H54 (cell line): ENCODE measurements at regions not wholly inside any gene's neighbourhood (a gene's known extent, or its start where the extent isn't known, plus 50 kb on each side); places are given as distances from the start of the nearest gene placed in this dataset.
"Not testable (repeated sequence)": the region's sequence is repeated elsewhere in the genome, so short reads cannot be mapped to it uniquely, and the experiment has no call there.

Source experiments
- DNase-seq: peaks from one replicate; pipeline ENCODE4 v3.0.0; 2011; ENCODE audit warnings: low spot score, mixed read lengths; ENCODE audit not compliant: insufficient read length
- FAIRE-seq: peaks from 3 replicates; lab custom pipeline; 2011; peaks lifted over from hg19 to GRCh38; lab: Jason Lieb, UNC
- POLR2A ChIP-seq: IDR thresholded peaks from 2 replicates; pipeline ENCODE4 v1.6.1; 2011; ENCODE audit warnings: low read depth, mild to moderate bottlenecking, low read length

DNA sequence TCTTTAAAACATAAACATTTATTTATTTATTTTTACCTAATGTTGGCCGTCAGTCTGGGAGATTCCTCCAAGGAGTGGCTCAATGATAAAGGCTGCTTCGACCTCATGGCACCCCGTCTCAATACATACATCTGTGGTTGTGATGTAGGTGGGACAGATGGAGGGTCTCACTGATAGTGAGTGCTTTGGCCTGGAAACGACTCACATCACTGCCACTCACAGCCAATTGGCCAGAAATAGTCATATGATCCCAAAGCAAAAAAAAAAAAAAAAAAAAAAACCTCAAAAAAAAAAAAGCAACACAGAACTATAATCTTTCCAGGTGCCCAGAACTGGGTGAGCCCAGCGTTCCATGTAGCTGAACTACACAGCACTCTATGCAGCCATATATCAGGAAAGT lies 125.4 kb downstream of the PSAT1 start:
- TF ChIP-seq POLR2A = no peak
- DNase-seq (no peak), FAIRE-seq (no peak)

DNA sequence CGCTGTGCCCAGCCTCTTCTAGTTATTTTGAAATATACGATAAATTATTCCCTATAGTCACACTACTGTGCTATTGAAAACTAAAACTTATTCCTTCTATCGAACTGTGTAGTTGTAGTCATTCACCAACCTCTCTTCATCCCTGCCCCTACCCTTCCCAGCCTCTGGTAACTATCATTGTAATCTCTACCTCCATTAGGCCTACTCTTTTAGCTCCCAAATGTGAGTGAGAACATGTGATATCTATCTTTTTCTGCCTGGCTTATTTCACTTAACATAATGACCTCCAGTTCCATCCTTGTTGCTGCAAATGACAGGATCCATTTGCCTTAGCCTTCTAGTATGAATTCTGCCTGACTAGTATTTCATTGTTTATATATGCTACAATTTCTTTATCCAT lies 127.4 kb downstream of the PSAT1 start:
- DNase-seq (no peak), FAIRE-seq (no peak)
- no peak for TF ChIP-seq POLR2A

DNA sequence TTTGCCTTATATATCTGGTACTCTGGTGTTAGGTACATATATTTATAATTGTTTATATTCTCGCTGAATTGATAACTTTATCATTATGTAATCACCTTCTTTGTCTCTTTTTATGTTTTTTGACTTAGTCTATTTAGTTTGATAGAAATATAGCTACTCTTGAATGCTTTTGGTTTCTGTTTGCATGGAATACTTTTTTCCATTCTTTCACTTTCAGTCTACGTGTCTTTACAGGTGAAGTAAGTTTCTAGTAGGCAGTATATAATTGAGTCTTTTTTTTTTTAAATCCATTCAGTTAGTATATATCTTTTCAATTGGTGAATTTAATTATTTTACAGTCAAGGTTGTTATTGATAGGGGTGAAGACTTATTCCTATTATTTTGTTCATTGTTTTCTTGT lies 131.7 kb downstream of the PSAT1 start:
- no peak for DNase-seq
- FAIRE-seq = peak; percentile 68
- no peak for TF ChIP-seq POLR2A

DNA sequence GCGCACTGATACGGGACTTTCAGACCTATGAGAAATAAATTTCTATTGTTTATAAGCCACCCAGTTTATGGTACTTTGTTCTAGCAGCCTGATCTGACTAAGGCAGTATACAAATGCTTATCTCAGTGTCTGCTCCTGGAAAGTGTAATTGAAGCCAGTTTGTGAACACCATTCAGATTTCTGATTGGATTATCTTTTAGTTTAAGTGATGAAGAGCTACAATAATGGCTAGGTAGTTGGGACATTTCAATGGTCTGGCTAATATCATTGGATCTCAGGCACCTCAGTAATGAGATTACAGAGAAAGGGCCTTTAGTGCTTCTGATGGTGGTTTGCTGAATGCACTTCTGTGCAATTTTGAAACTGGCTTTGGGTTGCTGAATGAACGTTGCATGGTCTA lies 133.5 kb downstream of the PSAT1 start:
- DNase-seq (no peak), FAIRE-seq (no peak)
- TF ChIP-seq POLR2A = no peak

DNA sequence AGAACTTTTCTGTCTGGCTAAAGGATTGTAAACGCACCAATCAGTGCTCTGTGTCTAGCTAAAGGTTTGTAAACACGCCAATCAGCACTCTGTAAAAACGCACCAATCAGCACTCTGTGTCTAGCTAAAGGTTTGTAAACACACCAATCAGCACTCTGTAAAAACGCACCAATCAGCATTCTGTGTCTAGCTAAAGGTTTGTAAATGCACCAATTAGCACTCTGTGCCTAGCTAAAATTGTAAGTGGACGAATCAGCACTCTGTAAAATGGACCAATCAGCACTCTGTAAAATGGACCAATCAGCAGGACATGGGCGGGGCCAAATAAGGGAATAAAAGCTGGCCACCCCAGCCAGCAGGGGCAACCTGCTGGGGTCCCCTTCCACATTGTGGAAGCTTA lies 134.1 kb downstream of the PSAT1 start:
- not testable (repeated sequence) for FAIRE-seq, DNase-seq

DNA sequence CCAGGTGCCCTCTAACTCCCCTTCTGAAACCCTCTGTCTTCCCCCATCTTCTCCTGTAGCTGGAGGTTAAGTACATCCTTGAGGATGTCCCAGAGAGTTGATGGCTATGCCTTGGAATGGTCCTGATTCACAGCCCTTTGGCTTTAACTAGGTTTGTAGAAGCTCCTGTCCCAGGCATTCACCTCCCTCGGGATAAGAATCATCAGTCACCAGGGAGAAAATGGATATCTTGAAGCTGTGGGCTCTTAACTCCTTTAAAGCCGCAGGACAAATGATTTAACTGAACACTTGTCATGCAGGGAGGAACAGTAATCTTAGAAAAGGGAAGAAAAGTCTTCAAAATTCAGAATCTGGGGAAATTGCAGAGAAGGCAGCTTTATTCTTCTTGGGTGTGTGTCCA lies 139.9 kb downstream of the PSAT1 start:
- TF ChIP-seq POLR2A = no peak
- DNase-seq (no peak), FAIRE-seq (no peak)

DNA sequence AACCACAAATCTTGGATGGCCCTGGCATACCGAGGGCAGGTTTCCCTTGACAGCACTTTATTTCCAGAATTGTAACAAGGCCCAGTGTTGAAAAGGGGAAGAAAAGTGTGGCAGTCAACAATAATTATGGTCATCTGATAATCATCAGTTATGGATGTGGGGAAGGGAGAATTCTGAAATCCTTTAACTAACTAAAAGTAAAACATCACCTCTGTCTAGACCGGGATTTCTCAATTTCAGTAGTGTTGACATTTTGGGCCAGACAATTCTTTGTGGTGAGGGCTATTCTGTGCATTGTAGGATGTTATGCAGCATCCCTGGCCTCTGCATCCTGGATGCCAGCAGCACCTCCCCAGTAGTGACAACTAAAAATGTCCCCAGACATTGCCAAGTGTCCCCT lies 140.4 kb downstream of the PSAT1 start:
- no peak for TF ChIP-seq POLR2A
- FAIRE-seq (no peak), DNase-seq (no peak)

DNA sequence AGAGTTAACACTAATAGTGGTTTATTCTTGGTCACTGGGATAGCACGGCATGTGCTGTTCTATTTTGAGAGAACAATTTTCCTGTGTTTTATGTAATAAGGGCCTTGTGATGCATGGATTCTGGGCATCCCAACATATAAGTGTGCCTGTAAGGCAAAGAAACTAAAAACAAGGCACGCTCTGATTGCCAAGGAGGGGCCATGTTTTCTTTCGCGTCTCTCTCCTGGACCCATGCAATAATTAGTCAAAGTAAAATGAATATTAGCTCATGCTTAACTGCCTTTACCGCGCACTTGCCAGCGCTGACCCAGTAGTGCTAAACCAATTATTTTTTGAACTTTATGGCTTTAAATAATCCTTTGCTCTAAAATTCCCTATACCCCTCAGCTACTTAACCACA lies 140.9 kb downstream of the PSAT1 start:
- FAIRE-seq (no peak), DNase-seq (no peak)
- no peak for TF ChIP-seq POLR2A

DNA sequence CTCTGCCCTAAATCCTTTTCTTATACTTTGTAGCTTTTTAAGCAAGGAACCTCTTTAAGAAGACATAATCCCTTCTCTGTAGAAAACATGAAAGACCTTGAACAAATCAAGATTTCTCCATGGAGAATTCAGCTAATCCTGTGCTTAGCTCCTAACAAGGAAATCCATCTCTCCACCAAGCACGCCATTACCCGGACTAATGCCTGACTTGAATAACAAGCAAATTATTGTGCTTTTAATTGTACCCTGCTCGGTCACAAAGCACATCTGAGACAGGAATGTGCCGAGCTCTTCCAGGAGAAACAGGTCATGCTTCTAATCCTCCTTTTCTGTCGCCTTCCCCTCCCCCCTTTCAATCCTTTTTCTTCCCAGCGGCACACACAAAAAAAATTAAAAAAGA lies 141.3 kb downstream of the PSAT1 start:
- DNase-seq (no peak), FAIRE-seq (no peak)
- no peak for TF ChIP-seq POLR2A

DNA sequence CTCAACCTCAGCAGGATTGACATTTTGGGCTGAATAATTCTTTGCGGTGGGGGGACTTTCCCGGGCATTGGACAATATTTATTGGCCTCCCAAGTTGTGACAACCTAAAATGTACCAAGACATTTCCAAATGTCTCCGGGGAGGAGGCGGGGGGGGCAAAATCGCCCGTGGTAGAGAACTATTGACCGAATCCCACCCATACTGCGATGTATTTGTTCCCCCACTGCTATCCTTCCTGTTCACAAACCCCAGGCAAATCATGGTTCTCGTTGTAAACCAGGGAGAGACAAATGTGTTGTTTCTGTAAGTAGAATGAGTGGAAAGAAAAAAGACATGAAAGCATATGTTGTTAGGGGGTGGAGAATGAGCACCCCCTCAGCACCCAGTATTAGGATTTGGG lies 141.9 kb downstream of the PSAT1 start:
- no peak for TF ChIP-seq POLR2A
- no peak for DNase-seq

DNA sequence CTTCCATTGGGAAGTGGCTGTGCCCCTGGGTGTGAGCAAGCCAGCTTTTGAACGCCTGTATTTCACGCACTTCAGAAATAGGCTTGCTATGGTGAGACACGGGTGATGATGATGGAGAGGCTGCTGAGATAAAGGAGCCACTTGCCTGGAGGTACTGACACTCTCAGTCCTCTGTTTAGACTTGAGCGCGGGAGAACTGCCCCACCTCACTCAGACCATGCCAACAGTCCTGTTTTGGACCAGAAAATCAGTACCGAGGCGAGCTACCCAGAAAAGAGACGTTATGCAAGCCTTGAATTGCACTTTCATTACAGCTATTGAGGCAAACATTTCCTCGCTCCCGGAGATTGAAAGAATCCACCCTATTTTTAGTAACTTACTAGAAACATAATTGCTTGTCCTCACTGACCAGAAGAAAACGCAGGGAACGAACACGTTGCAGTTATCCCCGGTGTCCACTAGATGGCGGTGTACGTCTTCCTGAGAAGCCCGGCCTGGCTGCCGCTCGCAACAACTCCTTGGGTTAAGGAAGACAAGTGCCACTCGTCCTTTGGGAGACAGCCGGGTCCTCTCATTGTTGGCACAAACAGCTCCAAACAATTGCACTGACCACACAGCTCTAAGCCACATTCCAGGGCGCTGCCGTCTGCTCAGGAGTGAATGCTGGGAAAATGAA lies 142.4 kb downstream of the PSAT1 start:
- TF ChIP-seq POLR2A = no peak
- peak; percentile 95 for FAIRE-seq
- peak; percentile 99 for DNase-seq

More for the DNA sequence above, 141.9 kb downstream of the PSAT1 start:
- no peak for FAIRE-seq

DNA sequence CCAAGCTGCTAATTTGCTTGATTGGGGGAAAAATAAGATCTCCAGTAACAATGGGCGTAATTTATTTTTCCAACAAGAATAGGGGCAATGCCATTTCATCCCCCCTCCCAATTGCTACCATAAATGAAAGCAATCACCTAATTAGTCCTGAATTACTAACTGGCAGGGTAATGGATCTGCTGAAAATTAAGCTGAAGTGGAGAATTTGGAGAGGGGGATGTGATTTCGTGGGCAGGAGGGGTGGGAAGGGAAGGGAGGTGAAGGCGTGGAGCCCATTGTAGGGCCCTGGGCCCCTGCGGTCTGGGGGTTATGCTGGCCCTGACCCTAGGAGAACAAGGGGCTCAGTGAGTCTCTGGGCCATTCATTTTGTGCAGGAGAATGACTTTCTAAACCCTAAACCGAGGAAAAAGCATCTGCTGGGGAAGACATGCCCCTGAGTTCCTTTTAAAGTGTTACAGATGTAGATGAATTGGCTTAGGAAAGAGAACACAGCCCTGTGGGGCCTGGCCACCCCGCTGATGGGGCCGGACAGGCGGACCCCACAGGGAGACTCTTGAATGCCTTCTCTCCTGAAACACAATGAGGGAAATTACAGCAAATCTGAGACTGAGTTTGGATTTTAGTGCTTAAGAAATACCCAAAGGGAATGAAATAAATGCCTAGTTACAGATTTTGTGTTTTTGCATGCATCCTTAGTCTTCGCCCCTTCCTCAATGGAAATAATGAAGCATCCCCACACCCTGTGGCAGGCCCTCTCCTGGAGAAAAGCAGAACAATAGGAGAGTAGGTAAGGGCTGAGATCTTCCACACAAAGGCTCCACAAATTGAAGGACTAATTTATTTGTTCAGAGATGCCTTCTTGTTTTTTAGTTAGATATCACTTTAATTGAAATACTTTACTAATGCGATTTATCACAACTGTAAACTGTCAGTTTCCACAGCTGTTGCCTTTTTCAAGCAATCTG lies 143.2 kb downstream of the PSAT1 start:
- DNase-seq (no peak), FAIRE-seq (no peak)
- no peak for TF ChIP-seq POLR2A

DNA sequence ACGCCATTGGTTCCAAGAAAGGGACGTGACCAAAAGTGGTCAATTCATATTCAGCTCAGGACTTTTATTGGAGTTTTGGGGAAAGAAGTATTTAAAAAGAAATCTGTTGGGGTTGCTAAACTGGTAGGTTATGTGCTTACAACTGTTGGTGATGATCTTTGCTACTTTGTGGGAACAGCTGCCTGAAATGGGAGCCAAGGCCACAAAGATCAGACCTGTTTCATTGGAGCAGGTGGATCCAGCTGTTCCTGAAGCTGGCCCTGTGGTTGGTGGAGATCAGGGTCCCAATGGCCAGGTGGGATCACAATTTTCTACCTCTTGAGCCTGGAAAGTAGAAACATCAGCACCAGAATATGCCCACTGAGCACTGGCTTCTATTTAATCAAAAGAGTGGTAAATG lies 144.5 kb downstream of the PSAT1 start:
- no peak for TF ChIP-seq POLR2A
- DNase-seq (no peak), FAIRE-seq (no peak)

DNA sequence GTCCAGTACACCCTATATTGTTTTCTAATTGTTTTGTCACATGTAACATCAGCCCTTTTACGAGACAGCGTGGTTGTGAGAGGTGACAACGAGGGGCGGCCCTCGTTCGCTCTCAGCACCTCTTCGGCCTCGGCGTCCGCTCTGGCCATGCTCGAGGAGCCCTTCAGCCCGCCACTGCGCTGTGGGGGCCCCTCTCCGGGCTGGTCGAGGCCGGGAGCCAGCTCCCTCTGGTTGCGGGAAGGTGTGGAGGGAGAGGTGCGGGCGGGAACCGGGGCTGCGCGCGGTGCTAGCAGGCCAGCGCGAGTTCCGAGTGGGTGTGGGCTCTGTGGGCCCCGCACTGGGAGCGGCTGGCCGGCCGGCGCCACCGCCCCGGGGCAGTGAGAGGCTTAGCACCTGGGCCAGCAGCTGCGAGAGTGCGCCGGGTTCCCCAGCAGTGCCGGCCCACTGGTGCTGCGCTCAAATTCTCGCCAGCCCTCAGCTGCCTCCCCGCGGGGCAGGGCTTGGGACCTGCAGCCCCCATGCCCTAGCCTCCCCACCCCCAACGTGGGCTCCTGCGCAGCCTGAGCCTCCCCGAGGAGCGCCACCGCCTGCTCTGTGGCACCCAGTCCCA lies 145.0 kb downstream of the PSAT1 start:
- DNase-seq = no peak
- no peak for FAIRE-seq

DNA sequence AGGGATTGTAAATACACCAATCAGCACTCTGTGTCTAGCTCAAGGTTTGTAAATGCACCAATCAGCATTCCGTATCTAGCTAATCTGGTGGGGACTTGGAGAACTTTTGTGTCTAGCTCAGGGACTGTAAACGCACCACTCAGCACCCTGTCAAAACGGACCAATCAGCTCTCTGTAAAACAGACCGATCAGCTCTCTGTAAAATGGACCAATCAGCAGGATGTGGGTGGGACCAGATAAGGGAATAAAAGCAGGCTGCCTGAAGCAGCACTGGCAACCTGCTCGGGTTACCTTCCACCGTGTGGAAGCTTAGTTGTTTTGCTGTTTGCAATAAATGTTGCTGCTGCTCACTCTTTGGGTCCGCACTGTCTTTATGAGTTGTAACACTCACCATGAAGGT lies 145.7 kb downstream of the PSAT1 start:
- DNase-seq = not testable (repeated sequence)

More for the DNA sequence above, 145.0 kb downstream of the PSAT1 start:
- no peak for TF ChIP-seq POLR2A

More for the DNA sequence above, 145.7 kb downstream of the PSAT1 start:
- not testable (repeated sequence) for FAIRE-seq
